ENCODE measurements at regions not wholly inside any gene's neighbourhood (a gene's known extent, or its start where the extent isn't known, plus 50 kb on each side); places are given as distances from the start of the nearest gene placed in this dataset.

DNA sequence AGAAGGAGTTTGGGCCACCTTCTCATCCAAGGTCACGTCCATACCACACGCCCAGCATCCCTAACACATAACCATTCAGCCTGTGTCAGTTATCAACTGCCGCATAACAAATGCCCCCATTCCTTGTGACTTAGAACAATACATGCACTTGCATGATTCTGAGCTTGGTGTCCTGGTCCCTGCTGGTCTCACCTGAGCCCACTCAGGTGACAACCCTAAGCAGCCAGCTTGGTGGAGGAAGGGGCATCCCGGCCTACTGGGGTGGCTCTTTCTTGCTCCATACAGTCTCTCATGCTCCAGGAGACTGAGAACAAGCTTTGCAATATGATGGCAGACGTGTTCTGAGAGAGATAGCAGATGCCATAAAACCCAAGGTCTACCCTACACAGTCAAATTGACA is 1276.9 kb downstream of the TBC1D22A start:
- TF ChIP-seq, protein P1, sequence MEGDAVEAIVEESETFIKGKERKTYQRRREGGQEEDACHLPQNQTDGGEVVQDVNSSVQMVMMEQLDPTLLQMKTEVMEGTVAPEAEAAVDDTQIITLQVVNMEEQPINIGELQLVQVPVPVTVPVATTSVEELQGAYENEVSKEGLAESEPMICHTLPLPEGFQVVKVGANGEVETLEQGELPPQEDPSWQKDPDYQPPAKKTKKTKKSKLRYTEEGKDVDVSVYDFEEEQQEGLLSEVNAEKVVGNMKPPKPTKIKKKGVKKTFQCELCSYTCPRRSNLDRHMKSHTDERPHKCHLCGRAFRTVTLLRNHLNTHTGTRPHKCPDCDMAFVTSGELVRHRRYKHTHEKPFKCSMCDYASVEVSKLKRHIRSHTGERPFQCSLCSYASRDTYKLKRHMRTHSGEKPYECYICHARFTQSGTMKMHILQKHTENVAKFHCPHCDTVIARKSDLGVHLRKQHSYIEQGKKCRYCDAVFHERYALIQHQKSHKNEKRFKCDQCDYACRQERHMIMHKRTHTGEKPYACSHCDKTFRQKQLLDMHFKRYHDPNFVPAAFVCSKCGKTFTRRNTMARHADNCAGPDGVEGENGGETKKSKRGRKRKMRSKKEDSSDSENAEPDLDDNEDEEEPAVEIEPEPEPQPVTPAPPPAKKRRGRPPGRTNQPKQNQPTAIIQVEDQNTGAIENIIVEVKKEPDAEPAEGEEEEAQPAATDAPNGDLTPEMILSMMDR (conservative IDR thresholded peaks at IDR 0.05; ENCODE audit: low read length), result no peak
- TF ChIP-seq EZH2phosphoT487 (IDR thresholded peaks at IDR 0.05; ENCODE audit: borderline replicate concordance), result no peak
